MM.1S (cell line): ENCODE measurements at regions not wholly inside any gene's neighbourhood (a gene's known extent, or its start where the extent isn't known, plus 50 kb on each side); places are given as distances from the start of the nearest gene placed in this dataset.

Source experiments
- CTCF ChIP-seq: fragments of 300-600 bp; sonication (generic); IDR thresholded peaks from 2 replicates; pipeline ENCODE4 v1.5.1; 2016; ENCODE audit warnings: antibody characterized with exemption, low read length, mixed read lengths
- EZH2 ChIP-seq: fragments of 300-600 bp; sonication (generic); optimal IDR thresholded peaks from 2 replicates; pipeline ENCODE3; 2017; ENCODE audit warnings: low read depth, mild to moderate bottlenecking, antibody characterized with exemption, low read length, mixed read lengths
- EZH2phosphoT487 ChIP-seq: fragments of 300-600 bp; sonication (generic); IDR thresholded peaks from 2 replicates; pipeline ENCODE4 v1.6.1; 2018; ENCODE audit warnings: antibody characterized with exemption, low read length

GRCh38 chr6:6993503-6994237 lies 114.1 kb upstream of the RREB1 start:
- TF ChIP-seq CTCF (no peak), EZH2phosphoT487 (no peak), EZH2 (no peak)
